ENCODE measurements at regions not wholly inside any gene's neighbourhood (a gene's known extent, or its start where the extent isn't known, plus 50 kb on each side); places are given as distances from the start of the nearest gene placed in this dataset.

DNA sequence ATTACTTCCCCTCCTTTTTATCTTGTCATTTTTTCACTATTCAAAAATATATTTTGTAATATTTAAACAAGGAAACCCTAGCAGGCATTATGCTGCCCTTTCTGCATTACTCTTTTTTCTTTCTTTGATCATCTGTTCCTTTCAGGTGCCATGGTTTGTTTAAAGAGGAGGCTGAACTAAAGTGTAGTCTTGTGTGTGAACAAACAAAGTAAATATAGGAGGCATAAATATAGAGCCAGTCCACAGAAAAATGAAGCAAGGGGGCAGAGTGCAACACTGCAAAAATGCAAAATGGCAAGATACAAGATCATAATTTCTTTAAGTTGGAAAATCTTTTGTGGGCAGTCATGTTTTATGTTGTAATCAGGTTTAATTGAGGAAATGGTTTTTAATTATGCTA lies 947.3 kb upstream of the COX7C start:
- DNase-seq, result no peak

DNA sequence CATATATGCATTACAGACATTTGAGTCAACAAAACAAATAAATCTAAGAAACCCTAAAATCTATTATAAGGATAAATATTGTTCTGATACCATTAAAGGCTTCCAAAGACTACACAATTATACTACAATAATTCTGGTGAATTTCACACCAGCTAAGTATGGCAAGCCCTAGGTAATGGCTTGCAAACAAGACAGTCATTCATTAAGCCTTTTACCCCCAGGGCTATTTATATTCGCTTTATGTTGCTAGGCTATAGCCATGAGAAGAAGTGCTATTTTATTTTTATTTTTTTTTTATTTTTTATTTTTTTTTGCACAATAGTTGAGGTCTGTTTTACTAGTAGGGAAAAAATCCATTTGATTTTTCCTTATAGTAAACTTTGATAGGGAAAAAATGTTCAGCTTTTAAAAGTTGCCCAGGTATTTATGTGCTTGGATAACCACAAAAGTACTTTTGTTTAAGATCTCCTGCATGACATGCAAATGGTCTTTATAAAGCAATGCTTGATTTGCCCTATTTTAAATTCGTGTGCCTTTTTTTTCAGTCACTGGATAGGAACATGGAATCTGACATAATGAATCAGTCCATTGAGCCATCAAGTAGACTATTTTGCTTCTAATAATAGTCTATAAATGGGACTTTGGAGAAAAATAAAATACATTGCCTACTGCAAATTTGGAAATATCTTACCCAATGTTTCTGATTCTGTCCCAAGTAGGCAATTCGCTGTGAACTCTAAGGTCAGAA lies 946.3 kb upstream of the COX7C start:
- DNase-seq, result no peak

DNA sequence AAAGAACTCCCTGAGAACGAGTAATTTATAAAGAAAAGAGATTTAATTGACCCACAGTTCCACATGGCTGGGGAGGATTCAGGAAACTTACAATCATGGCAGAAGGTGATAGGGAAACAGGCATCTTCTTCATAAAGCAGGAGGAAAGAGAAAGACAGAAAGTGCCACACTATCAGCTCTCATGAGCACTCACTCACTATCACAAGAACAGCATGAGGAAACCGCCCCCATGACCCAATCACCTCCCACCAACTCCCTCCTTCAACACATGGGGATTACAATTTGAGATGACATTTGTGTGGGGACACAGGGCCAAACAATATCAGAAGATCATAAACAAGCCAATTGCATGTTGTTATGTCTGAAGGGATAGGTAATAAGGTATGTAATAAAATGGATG lies 935.9 kb upstream of the COX7C start:
- DNase-seq, result no peak

DNA sequence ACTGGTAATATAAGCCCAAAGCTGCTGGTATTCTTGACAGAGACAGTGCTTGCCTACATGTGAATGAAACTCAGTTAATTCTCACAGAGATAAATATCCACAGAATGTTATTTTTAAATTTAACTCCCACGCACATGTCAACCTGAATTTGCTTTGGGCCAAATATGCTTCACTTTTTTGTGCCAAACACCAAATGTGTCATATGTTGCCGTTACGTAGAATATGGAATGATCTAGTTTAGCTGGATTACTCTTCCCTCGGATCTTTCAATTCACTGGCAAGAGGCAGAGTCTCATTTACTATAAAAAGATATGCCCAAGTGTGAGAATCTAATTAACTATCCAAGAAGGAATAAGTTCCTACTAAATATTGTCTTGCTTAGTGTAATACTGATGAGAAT lies 933.4 kb upstream of the COX7C start:
- DNase-seq, result no peak

DNA sequence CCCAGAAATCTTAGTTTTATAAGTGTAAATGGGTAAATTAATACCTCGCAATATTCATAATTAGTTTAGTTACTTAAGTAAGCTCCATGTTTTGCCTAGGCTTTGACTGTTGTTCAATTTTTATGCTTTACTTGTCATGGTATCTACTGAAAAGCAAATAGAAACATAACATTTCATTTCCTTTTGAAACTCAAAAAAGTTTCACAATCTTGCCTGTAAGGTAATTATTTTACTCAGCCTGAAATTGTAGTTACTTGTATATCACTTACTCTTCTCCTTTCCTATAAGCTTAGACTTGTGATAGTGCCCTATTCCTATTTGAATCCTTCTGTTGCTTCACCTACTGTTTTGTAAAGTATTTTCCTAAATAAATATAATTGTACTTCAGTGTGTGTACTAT lies 914.4 kb upstream of the COX7C start:
- DNase-seq, result no peak

DNA sequence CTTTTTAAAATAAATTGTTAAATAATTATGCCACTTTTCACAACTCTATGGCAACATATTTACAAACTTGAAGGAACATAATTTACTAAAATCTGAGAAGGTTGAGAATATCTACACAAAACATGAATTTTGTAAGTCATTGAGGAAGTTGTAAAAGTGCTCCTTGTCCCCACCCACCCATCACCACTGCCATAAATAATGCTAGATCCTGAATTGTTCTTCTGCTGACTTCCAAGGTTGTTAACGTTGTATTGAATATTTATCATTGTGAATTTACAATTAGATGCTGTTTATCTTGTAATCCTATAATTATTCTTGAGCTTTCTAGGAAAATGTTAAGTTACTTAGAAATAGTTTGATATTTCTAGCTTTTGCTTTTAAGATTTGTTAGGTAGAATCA lies 908.0 kb upstream of the COX7C start:
- no peak for DNase-seq

DNA sequence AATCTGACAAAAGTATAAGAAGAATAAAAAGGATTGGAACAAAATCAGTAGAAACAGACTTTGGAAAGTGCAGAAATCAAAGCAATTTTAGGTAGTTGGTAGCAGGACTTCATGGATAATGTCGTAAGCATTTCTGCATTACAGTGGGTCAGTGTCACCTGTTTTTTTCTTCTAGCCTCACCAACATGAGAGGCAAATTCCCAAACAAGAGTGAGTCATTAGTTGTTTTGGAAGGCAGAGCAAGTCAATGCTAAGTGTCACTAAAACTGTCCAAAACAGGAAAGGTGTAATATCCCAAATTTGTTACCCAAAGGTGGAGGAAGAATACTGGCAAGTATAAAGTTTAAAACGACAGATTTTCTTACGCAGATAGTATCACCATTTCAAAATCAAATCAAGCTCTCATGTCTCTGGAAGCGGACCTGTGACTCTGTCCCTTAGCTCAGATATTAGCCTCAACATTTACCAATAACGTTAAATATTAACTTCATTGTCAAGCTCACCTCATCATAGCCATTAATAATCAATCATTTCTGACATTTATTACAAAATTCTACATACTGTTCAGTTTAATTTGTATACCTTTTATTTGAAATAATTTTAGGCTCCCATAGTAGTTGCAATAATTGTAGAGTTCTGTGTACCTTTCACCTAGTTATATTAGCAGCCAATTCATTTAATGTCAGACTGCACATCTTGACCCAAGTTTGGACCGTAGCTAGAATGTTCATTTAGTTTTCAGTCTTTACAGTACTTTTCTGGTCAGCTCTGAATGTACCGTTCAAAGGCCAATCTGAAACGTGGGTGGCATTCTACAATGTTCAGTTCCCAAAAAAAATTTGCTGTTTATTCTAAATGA lies 901.2 kb upstream of the COX7C start:
- DNase-seq, result no peak

DNA sequence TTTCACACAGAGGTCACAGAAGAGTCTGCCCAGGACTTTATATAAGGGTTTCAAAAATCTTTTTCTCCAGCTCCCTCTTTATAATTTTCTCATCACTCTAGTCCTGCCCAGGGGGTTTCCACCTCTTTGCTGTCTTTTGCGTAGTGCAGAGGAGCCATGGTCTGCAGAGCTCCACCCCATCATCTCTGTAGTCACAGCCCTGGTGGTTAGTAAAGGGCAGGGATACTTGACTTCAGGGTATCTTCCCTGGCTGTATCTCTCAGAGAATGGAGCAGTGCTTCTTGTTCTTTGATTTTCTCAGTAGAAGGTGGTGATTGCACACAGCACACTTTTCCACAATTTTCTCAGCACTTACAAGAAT lies 900.6 kb upstream of the COX7C start:
- no peak for DNase-seq

DNA sequence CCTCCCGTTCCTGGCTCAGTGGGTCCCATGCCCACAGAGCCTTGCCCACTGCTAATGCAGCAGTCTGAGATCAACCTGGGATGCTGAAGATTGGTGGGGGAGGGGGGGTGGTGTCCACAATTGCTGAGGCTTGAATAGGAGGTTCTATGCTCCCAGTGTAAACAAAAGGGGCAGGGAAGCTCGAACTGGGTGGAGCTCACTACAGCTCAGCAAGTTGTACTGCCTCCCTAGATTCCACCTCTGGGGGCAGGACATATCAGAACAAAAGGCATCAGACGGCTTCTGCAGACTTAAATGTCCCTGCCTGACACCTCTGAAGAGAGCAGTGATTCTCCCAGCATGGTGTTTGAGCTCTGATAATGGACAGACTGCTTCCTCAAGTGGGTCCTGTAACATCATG lies 885.6 kb upstream of the COX7C start:
- no peak for DNase-seq

DNA sequence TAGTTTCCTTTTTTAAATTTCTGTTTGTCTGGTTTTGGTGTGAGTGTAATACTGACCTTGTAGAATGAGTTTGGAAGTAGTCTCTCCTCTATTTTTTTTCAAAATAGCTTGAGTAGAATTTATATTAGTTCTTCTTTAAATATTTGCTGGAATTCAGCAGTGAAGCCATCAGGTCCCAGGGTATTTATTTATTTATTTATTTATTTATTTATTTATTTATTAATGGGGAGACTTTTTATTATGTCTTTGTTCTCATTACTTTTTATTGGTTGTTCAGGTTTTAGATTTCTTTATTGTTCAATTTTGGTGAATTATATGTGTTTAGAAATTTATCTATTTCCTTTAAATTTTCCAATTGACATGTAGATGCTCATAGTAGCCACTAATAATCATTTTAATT lies 875.8 kb upstream of the COX7C start:
- DNase-seq, result no peak

DNA sequence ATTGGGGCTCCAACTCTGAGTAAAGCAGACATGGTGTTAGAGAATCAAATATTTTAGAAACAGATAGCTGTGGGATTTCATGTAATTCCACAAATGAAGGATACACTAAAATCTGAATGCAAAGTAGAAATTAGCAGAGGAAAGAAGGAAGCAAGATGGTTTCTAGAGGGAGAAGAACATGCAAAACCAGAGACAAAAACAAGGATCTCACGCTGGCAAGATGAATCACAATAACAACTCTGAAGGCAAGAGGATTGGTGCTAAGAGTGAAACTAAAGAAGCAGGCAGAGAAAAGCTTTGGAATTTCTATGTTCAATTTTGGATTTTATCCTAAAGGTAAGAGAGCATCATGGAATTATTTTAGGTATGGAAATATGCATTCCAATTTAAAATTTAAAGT lies 857.2 kb upstream of the COX7C start:
- no peak for DNase-seq

DNA sequence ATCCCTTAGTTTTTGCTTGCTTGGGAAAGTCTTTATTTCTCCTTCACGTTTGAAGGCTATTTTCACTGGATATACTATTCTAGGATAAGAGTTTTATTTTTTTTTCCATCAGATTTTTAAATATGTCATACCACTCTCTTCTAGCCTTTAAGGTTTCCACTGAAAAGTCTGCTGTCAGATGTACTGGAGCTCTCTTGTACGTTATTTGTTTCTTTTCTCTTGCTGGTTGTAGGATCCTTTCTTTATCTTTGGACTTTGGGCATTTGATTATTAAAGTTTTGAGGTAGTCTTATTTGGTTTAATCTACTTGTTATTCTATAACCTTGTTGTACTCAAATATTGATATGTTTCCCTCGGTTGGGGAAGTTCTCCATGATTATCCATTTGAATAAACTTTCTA lies 848.4 kb upstream of the COX7C start:
- DNase-seq, result no peak

DNA sequence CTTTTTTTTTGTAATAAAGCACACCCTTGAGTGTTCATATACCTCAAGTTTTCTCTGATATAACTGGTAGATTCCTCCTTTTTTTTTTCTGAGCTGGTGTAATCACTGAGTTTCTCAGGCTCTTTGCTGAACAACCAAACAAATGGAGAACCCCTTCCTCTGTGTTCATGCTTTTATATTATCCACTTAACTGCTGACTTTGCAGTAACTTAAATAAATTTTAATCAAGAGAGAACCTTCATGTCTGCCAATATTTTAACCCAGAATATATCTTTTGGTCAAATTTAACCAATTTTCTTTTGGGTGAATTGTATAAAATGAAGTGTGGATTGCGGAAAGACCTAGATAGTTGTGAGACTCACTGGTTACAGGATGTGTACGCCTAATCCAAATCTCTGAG lies 833.0 kb upstream of the COX7C start:
- no peak for DNase-seq

DNA sequence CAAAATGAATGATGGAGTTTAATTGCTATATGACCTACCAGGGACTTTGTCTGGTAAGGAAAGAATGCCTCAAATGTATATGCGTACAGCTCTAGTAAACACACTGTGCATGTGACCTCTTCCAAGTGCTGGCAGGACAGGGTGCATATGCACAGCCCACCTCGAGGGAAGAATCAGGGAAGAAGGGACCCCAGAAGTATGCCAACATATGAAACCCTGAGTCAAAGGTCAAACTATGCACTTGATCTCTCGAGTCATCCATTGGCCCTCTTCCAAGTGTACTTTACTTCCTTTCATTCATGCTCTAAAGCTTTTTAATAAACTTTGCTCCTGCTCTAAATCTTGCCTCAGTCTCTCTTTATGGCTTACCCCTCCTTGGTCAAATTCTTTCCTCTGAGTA lies 804.6 kb upstream of the COX7C start:
- no peak for DNase-seq

DNA sequence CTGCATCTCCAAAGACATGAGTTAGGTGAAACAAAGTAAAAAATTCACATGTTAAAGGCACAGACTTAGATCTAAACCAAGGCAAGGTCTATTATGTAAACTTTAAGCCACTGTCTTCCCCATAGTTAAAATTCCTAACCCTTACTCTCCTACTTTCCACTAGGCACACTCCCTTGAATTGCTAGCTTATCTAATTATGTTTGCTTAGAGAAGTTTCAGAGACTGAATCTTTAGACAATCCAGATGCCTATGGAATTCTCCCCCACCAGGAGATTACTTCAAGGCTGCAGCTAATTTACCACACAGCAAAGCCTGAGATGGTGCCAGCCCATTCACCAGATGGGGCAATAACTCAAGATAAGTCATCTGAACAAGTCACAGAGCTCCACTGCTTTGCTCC lies 803.1 kb upstream of the COX7C start:
- DNase-seq, result no peak

DNA sequence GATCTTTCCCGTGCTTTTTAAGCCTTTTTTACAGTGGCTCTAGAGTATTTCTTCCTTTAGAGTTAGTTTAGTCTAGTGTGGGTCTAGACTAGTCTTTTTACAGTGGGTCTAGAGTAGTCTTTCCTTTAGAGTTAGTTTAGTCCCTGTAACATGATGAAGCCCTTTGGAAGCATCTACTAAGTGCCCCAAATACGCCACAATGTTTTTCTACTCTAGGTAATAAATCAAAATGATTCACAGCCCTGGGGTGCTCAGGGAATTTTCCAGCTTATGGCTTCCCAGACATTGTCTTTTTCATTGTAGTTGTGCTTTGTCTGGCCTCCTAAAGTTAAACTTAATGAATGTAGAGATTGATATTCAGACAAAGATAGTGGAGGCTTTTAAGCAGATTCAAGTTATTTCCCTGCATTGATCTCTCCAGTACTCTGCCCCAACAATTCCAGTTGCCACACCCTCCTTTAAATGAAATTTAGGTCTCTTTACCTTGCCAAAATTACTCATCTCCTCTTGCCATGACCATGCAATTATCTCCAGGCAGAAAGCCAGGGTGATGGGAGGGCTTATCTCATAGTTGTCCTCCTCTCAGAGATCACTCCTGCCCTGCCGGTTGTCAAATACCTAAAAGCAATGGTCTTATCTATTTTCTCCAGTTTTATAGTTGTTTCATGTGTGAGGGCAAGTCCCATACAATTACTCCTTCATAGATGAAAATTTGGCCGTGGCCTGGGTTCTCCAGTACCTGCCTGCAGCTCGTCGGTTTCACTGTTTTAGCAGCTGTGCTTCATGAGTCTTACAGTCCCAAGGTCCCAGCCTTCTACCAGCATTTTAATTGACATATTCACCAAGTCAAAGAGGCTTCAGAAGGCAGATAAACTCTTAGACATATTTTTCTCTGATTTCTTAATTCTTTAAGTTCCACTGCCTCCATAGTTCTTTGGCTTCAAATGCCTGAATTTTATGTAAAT lies 794.0 kb upstream of the COX7C start:
- no peak for DNase-seq

DNA sequence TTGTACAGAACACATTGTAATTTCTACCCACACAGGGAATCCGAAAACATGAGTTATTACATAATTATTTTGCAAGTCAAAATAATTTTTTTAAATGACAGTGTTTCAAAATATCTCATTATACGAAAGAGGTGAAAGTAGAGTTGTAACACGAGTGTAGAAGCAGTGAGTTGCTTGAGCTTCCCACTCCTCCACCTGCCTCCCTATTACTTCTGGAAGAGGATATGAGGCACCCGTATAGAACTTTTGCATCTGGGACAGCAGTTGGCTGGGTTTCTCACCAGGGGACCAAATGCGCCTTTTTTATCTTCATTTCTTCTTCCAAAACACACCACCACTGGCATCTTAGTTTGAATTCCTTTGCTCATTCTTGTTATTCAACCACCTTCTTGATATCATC lies 779.0 kb upstream of the COX7C start:
- DNase-seq, result no peak

DNA sequence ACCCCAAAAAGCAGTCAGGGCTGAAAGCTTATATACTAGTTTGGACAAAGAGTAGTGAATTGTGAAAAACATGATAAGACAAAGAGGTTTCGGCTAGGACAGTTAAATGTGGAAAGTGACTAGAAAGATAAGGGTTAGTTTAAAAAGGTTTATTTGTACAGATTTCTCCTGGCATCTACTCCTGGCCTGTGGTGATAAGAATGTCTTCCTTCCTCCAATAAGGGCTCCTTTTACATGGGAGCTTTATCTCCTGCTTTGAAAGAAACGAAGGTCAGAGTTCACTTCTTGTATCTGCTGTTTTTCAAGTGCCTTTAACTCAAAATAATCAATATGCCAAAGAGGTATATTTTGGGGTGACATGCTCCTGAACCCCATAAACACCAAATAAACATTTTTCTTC lies 776.1 kb upstream of the COX7C start:
- no peak for DNase-seq

DNA sequence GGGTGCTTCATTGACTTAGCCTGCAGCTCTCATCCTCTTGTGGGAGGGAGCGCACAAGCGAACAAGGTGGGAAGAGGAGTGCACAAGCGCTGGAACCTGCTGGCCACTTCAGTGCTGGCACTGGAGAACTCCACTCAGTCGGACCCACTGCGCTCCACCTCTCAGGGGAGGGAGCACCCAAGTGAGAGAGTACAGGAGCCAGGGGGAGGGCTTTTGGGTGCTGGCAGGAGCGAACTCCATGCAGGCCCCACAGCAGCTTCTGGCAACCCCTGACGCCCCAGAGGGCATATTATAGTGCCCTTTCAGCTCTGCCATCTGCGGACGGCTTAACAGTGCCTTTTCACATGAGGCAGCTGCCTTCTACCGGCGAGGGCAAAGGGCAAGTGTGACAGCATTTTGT lies 774.2 kb upstream of the COX7C start:
- no peak for DNase-seq

DNA sequence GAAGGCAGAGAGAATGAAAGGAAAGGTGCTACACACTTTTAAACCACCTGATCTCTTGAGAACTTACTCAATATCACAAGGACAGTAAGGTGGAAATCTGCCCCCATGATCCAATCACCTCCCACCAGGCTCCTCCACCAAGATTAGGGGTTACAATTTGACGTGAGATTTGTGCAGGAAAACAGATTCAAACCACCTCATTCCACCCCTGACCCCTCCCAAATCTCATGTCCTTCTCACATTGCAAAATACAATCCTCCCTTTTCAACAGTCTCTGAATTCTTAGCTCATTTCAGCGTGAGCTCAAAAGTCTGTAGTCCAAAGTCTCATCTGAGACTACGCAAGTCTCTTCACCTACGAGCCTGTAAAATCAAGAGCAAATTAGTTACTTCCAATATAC lies 768.3 kb upstream of the COX7C start:
- DNase-seq, result no peak

DNA sequence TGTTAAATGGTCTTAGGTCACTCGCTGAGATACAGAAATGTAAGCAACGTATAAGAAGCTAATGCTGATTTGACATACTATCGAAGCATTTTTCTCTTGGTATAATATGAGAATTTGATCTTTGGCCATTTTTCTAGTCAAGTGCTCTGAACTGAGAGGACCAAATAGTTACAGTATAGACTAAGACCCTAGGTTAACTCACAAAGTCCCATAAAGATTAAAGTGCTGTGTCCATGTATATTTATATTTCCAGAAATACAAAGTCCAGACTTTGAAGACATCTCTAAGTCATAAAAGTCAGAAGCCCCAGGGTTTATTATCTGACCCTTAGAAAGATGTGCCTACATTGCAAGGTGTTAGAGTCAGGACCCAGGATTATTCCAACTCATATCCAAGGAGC lies 752.4 kb upstream of the COX7C start:
- DNase-seq, result no peak

DNA sequence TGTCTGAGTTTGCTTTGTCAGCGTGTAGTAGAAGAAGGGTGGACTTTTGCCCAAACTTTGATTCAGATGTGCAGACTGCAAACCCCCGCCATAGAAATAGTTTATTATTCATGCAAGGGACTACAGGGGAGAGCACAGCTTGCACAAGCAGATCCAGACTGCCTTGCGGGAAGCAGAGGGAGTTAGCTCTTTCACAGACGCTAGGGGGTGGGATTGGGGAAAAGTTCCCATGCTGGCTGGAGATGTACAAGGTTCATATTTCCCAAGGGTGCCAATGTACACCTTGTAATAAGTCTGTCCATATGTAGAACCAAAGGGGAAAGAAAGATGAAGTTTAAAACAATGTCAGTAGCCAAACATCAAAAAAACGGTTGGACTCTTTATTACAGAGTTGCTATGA lies 749.7 kb upstream of the COX7C start:
- no peak for DNase-seq

DNA sequence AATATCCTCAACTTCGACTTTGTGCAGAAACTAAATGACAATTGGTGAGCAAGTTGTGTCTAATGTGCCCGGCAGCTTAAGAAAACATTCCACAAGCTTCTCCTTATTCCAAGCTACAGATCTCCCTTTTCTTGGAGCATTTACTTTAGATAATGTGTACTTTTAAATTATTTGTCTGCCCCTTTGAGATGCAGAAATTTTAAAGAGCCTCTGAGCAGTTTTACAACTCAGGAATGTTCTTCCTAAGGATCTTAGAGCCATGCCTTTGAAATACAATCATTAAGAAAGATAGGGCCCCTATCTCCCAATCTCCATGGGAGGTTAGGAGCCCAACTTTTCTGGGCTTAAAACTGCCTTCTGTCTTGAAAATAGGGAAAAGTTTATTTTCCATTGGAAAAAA lies 723.7 kb upstream of the COX7C start:
- DNase-seq, result no peak

DNA sequence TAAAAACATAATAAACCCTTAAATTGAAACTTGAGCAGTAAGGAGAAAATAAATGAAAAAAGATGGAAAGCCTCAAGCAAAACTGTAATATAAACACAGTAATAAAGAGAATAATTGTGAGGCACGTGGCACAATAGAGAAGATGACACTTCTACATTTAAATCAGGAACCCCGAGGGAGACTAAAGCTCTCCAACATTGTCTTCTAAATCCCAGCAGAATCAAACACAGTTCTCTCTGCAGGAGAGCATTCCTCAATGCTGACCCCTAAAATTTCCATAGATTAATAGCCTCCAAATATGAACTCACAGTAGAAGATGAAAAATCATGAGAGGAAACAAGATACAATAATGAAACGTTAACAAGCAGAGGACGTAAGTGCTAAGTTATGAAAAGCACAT lies 721.2 kb upstream of the COX7C start:
- DNase-seq, result no peak

All from stimulated activated CD4-positive, alpha-beta T cell treated with anti-CD3 and anti-CD28 coated beads, Interleukin-15, amount 100 ng/mL, for 24 hours (primary cell).